Panc1 (cell line): ENCODE measurements at regions not wholly inside any gene's neighbourhood (a gene's known extent, or its start where the extent isn't known, plus 50 kb on each side); places are given as distances from the start of the nearest gene placed in this dataset.
"Not testable (repeated sequence)": the region's sequence is repeated elsewhere in the genome, so short reads cannot be mapped to it uniquely, and the experiment has no call there.

Experiments
- ATAC-seq: fragments of 200-7000 bp; cut with Tn5 transposase; 2 replicates; pipeline ENCODE4 v1.9.1; 2020; ENCODE audit warnings: mild to moderate bottlenecking, moderate library complexity
- BruUV-seq: library from RNA; stranded (reverse); fragments of 400-500 nt; replicated peaks from 2 replicates; lab custom pipeline; 2021; lab: Mats Ljungman, UMichigan
- CTCF ChIA-PET: fragments of 300-600 bp; sonication (Branson Sonifier 250); formaldehyde crosslinking; loops from one replicate; lab custom pipeline; 2022; ENCODE audit warnings: antibody characterized with exemption; lab: Charles Lee
- POLR2A ChIA-PET: fragments of 300-600 bp; sonication (Branson Sonifier 250); formaldehyde crosslinking; loops from one replicate; lab custom pipeline; 2022; ENCODE audit warnings: antibody characterized with exemption; lab: Charles Lee
- DNase-seq: peaks from one replicate; pipeline ENCODE4 v3.0.0-alpha.2; 2010; ENCODE audit warnings: low read depth, low spot score
- H3K27ac ChIP-seq: 2 replicates; pipeline ENCODE4 v1.5.1; 2011; ENCODE audit warnings: mild to moderate bottlenecking, low read length, inconsistent platforms
- H3K27me3 ChIP-seq: fragments of 200-500 bp; sonication (Bioruptor generic); 2 replicates; pipeline ENCODE4 v1.6.0; 2014; ENCODE audit warnings: low read length, inconsistent platforms; ENCODE audit not compliant: control insufficient read depth, insufficient read depth
- H3K36me3 ChIP-seq: fragments of 200-500 bp; sonication (Bioruptor generic); 2 replicates; pipeline ENCODE4 v1.5.1; 2014; ENCODE audit warnings: inconsistent platforms, mild to moderate bottlenecking, low read length, moderate library complexity; ENCODE audit not compliant: control insufficient read depth, insufficient read depth
- H3K4me1 ChIP-seq: 2 replicates; pipeline ENCODE4 v1.5.1; 2011; ENCODE audit warnings: inconsistent platforms, mild to moderate bottlenecking, low read length, moderate library complexity; ENCODE audit not compliant: control insufficient read depth, insufficient read depth
- H3K4me3 ChIP-seq, 2 experiments: 2 replicates each; pipeline ENCODE4 v1.5.1; 2011 to 2012; ENCODE audit warnings: low read depth in 2 of 2, low read length in 2 of 2, mild to moderate bottlenecking in 2 of 2, inconsistent platforms in 1 of 2, moderate library complexity in 1 of 2
- H3K9me3 ChIP-seq: fragments of 200-500 bp; sonication (Bioruptor generic); 2 replicates; pipeline ENCODE4 v1.5.1; 2014; ENCODE audit warnings: low read depth, mild to moderate bottlenecking, inconsistent platforms, low read length, moderate library complexity; ENCODE audit not compliant: control insufficient read depth, insufficient read depth
- POLR2AphosphoS5 ChIP-seq: IDR thresholded peaks from 2 replicates; pipeline ENCODE4 v1.6.1; 2012; ENCODE audit warnings: mild to moderate bottlenecking, low read depth, low read length, moderate library complexity
- SIN3A ChIP-seq: IDR thresholded peaks from 2 replicates; pipeline ENCODE4 v1.6.1; 2012; ENCODE audit warnings: low read depth, mild to moderate bottlenecking, low read length, moderate library complexity, borderline replicate concordance; ENCODE audit not compliant: insufficient read depth
- TCF7L2 ChIP-seq: IDR thresholded peaks from 2 replicates; pipeline ENCODE4 v1.6.1; 2011; ENCODE audit warnings: mild to moderate bottlenecking, low read depth, low read length, inconsistent platforms
- in situ Hi-C: cut with HindIII; loops from 2 replicates; pipeline ENCODE4 v1.10.0; 2016; ENCODE audit warnings: low sequenced_read_pairs, low pct_unique_long_range_greater_than_20kb
- intact Hi-C: fragments of 100-400 bp; cut with micrococcal nuclease; formaldehyde crosslinking; loops from one replicate; pipeline ENCODE4 v1.10.0; 2022; ENCODE audit not compliant: unreplicated experiment
- TF ChIP-seq, protein P1 (sequence below): fragments of 450-650 bp; IDR thresholded peaks from 2 replicates; pipeline ENCODE4 v1.5.1; 2017; ENCODE audit warnings: mild to moderate bottlenecking
- TF ChIP-seq, protein P2 (sequence below), 2 experiments: IDR thresholded peaks; 2 replicates each; pipeline ENCODE4 v1.6.1; 2011 to 2012; ENCODE audit warnings: low read depth in 2 of 2, control low read depth in 1 of 2, low read length in 1 of 2, mild to moderate bottlenecking in 1 of 2, moderate library complexity in 1 of 2; ENCODE audit not compliant: insufficient read depth in 1 of 2

DNA sequence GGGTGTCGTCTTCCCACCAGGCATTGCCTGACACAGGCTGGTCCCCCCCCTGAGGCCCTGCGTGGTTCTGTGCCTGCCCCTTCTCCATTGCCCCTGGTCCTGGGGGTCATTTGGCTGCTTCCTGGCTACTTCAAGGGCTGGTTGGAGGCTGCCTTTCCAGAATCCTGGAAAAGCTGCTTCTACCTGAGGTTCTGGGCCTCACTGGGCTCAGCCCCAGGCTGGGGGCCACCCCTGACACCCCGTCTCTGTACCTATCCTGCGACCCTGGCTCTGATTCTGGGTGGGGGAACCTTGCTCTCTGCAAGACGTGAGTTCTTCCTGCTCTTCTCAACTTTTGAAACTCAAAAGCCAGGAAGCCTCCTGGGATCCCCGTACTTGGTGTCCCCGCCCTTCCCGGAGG is 149.3 kb upstream of the PTPN1 start:
- ChIA-PET POLR2A (no interaction called here), CTCF (no interaction called here)
- DNase-seq (no peak), ATAC-seq (no peak)
- Histone ChIP-seq H3K4me1 (no peaks in the 10 kb centered on the region), H3K9me3 (no peaks in the 10 kb centered on the region), H3K27me3 (no peaks in the 10 kb centered on the region), H3K36me3 (no peaks in the 10 kb centered on the region), H3K4me3 (no peak overlapping the region), H3K27ac (no peak overlapping the region)
- BruUV-seq = no TSS peak
- intact Hi-C loops = no loop called here
- TF ChIP-seq POLR2AphosphoS5 (no peak), SIN3A (no peak), TCF7L2 (no peak)
- TF ChIP-seq, protein P1, sequence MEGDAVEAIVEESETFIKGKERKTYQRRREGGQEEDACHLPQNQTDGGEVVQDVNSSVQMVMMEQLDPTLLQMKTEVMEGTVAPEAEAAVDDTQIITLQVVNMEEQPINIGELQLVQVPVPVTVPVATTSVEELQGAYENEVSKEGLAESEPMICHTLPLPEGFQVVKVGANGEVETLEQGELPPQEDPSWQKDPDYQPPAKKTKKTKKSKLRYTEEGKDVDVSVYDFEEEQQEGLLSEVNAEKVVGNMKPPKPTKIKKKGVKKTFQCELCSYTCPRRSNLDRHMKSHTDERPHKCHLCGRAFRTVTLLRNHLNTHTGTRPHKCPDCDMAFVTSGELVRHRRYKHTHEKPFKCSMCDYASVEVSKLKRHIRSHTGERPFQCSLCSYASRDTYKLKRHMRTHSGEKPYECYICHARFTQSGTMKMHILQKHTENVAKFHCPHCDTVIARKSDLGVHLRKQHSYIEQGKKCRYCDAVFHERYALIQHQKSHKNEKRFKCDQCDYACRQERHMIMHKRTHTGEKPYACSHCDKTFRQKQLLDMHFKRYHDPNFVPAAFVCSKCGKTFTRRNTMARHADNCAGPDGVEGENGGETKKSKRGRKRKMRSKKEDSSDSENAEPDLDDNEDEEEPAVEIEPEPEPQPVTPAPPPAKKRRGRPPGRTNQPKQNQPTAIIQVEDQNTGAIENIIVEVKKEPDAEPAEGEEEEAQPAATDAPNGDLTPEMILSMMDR = no peak
- TF ChIP-seq, protein P2, sequence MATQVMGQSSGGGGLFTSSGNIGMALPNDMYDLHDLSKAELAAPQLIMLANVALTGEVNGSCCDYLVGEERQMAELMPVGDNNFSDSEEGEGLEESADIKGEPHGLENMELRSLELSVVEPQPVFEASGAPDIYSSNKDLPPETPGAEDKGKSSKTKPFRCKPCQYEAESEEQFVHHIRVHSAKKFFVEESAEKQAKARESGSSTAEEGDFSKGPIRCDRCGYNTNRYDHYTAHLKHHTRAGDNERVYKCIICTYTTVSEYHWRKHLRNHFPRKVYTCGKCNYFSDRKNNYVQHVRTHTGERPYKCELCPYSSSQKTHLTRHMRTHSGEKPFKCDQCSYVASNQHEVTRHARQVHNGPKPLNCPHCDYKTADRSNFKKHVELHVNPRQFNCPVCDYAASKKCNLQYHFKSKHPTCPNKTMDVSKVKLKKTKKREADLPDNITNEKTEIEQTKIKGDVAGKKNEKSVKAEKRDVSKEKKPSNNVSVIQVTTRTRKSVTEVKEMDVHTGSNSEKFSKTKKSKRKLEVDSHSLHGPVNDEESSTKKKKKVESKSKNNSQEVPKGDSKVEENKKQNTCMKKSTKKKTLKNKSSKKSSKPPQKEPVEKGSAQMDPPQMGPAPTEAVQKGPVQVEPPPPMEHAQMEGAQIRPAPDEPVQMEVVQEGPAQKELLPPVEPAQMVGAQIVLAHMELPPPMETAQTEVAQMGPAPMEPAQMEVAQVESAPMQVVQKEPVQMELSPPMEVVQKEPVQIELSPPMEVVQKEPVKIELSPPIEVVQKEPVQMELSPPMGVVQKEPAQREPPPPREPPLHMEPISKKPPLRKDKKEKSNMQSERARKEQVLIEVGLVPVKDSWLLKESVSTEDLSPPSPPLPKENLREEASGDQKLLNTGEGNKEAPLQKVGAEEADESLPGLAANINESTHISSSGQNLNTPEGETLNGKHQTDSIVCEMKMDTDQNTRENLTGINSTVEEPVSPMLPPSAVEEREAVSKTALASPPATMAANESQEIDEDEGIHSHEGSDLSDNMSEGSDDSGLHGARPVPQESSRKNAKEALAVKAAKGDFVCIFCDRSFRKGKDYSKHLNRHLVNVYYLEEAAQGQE (IDR thresholded peaks at IDR 0.05; ENCODE audit: insufficient read depth in 1 of 2, low read depth in 2 of 2, low read length in 1 of 2) = no peak
- in situ Hi-C loops = no loop called here

GRCh38 chr20:50362177-50362576 is 148.0 kb upstream of the PTPN1 start:
- CTCF ChIA-PET, intact Hi-C loops, H3K36me3 ChIP-seq, H3K4me3 ChIP-seq, ATAC-seq, H3K27me3 ChIP-seq, BruUV-seq, POLR2A ChIA-PET, in situ Hi-C loops, DNase-seq, H3K4me1 ChIP-seq, H3K9me3 ChIP-seq, H3K27ac ChIP-seq: not testable (repeated sequence)

GRCh38 chr20:50363027-50363426 is 147.2 kb upstream of the PTPN1 start:
- ChIA-PET POLR2A (interaction anchor here (0.6 kb wide), 1 partner anchor 1310 kb away, joined by 7 read pairs; no protein-coding TSS in a partner anchor), CTCF (no interaction called here)
- Histone ChIP-seq H3K9me3 (no peaks in the 10 kb centered on the region), H3K36me3 (no peaks in the 10 kb centered on the region), H3K27ac (no peak overlapping the region), H3K4me1 (no peaks in the 10 kb centered on the region), H3K27me3 (no peaks in the 10 kb centered on the region), H3K4me3 (no peak overlapping the region)
- no peak for ATAC-seq
- no peak for DNase-seq
- TF ChIP-seq POLR2AphosphoS5 (no peak), SIN3A (no peak), TCF7L2 (no peak)
- TF ChIP-seq, protein P2 (IDR thresholded peaks at IDR 0.05; ENCODE audit: insufficient read depth in 1 of 2, low read depth in 2 of 2, low read length in 1 of 2) = no peak
- TF ChIP-seq, protein P1 = no peak
- in situ Hi-C loops = no loop called here
- no TSS peak for BruUV-seq
- intact Hi-C loops = no loop called here
